HG03064 (cell line): ENCODE measurements at regions not wholly inside any gene's neighbourhood (a gene's known extent, or its start where the extent isn't known, plus 50 kb on each side); places are given as distances from the start of the nearest gene placed in this dataset.
"Not testable (repeated sequence)": the region's sequence is repeated elsewhere in the genome, so short reads cannot be mapped to it uniquely, and the experiment has no call there.

Experiments
- ATAC-seq: cut with Tn5 transposase; IDR thresholded peaks from one replicate; pipeline ENCODE4 v1.9.1; 2021; ENCODE audit warnings: low read depth; ENCODE audit not compliant: unreplicated experiment

DNA sequence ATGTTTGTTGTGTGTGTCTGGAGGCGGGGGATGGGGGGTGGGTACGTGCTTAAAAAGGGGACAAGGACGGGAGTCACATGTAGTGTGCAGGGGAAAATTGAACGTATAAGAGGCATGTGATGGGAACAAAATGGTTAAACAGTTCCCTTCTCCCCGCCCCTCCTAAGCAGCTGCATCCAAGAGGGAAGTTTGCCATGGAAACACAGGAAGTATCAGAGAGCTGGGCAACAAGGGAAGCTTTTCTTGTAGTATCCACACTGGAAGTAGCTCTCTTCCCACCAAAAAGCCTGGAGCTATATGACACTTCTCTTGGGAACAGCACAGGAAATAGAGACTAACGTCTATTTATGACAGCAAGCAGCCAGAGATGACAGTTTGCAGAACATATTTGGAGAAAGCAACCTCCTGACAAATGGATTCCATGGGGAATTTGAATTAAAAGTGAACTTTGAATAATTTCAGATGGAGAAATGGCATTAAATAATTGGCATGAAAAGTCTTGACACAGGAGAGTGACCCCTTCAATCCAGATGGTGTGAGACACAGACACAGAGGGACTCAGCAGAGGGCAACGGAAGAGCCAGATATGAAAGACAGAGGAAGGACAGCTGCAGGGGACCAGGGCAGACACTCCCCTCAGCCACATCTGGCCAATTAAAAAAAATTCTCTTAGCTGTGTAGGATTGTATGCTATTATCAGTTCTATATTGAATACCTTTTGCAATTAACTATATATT, 294.2 kb upstream of the TBL1XR1 start:
- no peak for ATAC-seq

DNA sequence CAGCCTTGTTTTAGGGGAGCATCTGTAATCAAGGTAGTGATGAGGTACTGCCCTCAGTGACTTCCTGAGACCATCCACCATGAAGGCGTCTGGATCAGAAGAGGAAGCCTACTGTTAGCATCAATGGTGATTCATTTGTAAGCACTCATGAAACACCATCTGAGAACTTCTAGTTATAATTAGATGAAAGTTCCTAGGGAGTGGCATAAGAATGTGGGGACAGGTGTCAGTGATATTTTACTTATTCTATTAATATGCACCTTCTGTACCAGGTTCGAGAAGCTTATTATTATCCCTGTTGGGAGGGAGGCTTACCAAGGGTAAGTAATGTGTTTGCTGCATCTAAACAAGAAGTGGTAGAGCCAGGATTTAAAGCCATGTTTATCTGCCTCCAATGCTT, 295.8 kb upstream of the TBL1XR1 start:
- no peak for ATAC-seq

DNA sequence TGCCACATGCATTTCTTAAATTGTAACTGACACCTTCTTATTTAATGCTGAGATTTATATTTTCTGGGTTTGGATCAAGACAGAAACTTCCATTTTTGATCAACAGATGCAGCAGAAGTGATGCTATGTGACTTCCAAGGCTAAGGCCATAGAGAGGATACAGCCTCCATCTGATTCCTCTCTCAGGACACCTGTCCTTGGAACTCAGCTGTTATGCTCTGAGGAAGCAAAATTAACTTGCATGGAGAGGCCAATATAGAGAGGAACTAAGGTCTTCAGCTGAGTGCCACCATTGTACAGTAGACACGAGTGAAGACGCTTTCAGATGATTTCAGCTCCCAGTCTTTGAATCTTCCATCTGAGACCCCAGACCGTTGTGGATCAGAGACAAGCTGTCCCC, 296.9 kb upstream of the TBL1XR1 start:
- ATAC-seq: no peak

DNA sequence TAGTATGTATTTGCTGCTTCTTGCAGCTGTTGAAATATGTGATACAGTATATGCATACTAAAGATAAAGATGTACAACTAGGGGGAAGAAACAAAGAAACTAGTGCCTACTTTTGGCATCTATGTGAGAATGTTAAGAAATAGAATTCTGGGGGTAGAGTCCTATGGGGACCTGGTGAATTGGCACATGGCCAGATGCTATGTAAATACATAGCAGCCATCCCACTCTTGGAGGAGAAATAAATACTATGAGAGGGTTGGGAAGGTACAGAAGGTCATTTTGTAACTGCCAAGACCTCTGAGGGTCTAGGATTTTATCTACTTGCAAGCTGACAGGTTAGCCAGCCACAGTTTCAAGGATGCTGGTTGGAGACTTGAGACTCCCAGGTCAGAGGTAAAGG, 298.3 kb upstream of the TBL1XR1 start:
- no peak for ATAC-seq

DNA sequence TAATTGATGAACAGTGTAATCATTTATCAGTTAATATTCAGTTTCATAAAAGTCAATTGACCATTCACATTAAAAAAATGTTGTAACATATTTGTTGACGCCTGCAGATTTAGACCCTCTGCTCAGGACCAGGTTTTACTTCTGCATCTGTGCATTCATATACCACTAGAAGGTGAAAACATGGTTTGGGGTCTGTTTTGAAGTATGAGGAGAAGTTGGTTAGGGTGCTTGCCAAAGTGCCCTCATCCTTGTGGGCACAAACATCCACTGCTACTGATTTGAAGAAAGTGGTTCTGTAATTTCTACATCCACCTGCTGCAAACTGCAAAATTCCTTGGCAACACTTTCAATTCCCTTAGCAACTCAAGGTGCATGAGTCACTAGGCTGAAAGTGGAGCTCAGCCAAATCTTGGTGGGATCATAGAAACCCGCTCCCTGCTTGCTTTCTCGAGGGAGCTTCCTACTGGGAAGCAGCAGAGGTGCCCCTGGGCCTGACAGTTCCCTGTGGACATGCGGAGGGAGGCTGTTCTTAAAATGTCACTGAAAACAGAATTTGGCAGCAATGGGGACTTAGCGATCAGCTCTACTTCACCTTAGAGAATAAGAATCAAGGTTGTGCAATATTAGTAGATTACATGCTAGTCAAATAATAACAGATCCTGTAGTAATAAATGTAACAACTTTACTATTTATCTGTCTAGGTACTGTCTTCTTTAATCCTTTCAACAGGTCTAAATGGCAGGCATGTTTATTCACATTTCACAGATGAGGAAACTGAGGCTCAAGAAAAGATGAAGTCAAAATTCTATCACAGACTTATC, 301.0 kb upstream of the TBL1XR1 start:
- ATAC-seq: no peak

DNA sequence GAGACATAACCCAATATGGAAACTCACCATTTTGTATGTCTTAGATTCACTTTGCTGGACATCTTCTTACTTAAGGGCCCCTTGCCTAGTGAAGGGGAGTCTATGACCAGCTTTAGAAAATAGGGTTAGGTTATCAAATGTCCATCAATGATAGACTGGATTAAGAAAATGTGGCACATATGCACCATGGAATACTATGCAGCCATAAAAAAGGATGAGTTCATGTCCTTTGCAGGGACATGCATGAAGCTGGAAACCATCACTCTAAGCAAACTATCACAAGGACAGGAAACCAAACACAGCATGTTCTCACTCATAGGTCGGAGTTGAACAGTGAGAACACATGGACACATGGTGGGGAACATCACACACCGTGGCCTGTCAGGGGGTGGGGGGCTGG, 301.8 kb upstream of the TBL1XR1 start:
- not testable (repeated sequence) for ATAC-seq

DNA sequence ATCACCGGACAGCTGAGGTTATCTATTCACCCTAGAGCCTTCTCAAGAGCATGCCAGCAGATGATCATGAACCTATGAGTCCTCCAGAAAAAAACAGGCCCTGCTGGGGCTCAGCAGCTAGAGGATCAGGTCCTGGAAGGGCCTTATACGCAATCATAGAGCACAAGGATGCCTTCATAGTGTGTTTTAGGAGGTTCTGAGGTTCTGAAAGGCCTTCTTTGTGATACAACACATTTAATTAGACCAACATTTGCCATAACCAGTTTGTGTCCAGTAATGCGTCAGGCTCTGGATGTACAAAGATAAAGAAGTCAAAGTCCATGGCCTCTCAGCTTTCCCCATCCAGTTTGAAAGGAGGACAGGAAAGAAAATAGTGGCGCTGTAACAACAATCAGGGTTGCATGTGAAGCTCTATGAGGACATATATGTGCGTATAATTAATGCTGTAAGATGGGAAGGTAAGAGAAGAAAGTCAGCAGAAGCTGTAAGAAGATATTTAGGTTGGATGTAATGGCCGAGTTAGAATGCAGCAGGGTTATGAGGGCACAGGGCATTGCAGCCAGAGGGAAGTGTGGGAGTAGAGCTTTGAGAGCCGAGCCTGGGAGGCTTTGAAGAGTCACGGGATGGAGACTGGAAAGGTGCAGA, 302.6 kb upstream of the TBL1XR1 start:
- no peak for ATAC-seq

DNA sequence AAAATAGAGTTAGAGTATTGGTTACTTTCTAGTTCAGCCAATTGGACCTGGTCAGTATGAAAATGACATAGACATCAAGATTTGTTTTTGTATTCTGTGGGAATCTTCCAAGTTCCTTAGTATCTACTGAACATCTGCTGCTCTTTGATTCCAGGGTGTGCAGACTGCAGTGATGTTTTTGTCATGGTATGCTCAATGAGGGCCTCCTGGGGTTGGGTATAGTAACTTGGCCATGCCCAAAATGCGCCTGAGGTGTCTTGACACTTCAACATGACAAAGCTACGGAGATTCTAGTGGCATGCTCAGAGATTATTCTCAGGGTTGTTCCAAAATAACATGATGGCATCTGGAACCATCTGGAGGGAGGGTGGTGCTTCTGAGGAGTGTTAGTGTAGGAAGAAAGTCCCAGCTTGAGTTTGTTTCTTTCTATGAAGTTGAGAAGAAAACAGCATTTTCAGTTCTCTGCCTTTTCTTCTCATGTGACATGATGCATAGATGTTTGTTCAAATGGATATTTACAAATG, 313.5 kb upstream of the TBL1XR1 start:
- no peak for ATAC-seq

DNA sequence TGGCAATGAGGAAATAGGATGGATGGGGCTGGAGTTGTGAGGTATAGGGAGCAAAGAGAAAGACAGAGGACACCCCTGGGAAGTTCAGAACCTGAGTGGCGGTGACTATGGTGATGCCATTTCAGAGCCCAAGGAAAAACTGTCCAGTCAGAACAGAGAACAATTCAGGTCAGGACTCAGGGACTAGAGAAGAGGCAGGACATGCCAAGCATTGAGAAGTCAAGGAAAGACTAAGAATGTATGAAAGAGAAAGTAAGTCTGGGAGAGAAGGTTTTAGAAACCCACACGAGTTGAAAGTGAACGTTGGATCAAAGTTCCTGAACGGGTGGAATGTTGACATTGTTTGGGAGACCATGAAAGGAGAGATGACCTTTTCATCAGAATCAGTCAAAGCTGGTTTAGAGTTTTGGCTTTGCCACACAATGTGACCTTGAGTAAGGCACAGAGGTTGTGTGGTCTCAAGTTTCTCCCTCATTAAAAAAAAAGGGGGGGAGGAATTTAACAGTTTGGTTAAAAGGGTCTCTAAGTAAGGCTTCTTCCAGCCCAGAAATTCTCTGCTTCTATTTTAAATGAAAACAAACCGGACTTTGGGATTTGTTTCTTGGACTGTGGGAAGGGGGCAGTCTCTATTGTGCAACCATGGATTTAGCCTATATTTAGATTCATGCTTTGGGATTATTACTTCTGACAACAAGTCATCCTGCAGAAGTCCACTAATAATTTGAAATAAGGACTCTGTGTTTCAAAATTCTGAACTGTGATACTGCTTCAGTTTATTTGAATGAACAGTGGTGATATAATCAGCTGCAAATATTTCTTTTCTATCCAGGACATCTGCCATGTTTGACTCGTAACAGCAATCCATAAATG, 315.9 kb upstream of the TBL1XR1 start:
- no peak for ATAC-seq

DNA sequence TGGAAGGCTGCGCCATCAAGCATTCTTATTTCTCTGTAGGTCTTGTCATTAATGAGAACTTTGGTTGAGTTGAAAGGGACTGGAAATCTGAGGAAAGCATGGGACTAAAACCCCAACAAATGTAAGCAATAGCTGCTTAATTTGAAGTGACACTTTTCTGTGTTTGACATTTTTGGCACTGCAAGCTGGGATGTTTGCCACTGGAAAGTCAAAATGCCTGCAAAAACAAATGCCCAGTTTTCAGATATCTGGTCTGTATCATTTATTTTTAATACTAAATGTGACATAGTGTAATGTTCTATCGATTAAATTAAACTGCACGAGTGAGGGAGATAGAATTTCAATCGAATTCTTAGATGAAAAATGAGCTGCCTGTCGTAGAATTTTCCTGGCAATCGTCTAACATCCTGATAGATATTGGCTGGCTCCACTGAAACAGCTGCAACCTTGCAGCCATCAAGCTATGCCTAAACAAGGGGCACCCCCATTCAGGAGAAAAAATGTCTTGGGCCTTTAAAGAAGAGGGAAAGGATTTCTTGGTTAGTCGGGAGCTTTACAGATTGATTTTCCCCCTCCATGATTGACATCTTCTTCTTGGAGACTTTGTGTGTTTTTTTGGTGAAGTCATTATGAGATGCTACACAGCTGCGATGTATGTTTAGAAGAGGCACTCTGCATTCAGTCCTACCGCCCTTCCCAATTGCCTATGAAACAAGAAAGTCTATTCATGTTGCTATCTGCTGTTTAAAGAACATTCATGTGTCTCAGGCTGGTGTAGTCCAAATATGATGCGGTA, 316.7 kb upstream of the TBL1XR1 start:
- no peak for ATAC-seq

DNA sequence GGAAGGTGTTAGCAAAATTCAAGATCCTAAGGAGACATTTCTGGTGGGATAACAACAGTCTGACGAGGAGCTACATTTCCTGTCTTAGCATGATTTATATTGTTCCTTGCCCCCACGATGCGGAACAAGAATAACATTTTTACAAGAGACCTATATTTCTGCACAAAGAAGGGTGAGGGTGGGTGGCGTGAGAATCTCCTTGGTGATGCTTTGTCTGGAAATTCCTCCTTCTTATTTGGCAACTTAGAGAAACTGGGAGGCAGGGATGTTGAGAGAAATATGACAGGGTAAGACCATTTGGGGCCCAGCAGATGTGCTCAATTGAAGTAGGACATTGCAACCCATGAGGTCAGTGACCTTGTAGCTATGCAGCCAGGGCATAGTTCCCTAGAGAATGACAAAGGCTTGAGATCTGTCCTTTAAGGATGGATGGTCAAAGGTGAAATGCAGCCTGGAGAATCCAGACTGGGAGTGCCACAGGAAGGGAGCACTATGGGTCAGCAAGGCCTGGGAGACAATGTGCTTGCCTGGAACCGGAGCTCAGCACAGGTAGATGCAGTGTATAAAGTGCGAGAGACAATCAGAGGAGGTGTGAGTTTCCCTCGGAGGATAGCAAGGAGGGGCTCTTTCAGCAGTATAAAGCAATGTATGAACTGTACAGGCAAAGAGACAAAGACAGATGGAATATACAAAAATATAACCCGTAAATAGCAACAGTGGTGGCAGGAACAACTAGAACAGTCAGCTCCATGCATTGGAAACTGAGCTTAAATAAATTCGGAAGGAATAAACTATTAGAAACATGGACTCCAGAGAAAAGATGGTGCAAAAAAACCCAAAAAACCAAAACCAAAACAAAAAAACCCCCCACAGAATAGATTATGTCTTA, 317.6 kb upstream of the TBL1XR1 start:
- ATAC-seq: no peak

DNA sequence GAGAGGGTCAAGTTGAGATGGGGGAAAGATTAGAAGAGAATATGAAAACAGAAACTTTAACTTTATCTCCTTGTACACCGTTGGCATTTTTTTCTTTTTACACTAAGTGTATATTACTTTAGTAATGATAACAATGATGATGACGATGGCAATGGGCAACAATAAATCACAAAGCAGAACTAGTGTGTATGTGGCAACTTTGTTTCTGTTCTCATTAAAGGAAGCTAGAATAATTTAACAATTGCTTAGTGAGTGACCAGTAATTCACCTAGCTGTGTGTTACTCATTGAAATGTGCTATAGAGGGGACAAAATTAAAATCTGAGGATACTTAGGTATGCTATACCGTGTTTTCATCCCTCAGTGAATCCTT, 318.5 kb upstream of the TBL1XR1 start:
- ATAC-seq: no peak

DNA sequence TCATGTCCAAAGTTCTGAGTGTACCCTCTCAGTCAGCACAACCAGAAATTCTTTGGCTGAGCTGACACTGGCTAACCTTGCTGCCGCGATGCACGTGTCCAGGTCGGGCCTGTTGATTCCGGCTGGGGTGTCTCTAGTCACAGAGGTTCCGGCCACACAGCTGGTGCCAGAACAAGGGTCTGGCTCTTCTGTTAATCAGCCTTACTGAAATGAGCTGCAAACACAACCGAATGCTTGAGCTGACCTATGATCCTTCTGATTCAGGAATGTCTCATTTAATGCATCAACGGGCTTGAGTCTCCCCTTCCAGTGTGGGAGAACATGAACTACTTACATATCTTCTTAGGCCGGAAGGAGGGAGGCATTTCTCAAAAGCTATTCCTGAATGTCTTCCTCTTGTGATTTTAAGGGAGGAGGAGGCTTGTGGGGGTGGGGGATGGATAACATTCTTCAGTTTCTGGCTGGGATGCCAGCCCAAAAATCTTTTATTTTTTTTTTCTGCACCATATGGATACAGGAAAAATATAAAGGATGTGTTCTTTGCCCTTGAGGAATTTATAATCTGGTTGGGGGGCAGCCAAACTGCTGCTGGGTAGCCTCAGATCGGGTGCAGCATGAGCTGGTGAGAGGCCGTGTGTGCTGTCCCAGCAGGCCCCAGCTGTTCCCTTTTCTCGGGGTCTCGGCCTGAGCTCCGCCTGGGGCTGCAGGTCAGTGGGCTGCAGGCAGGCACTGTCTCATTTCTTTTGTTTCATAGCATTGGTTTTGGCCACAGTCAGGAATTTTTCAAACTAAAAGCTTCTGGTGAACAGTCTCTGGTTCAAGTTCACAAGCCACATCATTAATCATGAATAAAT, 319.1 kb upstream of the TBL1XR1 start:
- no peak for ATAC-seq

DNA sequence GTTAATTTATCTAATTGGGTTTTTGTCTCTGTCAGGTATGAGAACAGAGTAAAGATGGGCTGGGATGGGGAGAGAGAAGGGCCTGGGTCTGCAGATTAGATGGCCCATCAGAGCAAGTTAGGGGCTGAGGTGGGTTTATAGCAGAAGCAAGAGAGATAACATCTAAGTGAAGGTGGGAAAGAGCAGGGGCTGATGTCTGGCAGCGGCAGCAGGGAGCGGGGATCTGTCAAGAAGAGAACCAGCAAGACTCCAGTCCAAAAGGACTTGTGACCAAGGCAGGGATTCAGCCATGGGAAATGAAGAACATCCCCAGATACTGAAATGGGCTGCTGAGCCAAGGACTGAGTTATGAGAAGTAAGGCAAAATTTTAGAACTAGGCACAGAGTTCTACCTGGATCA, 320.6 kb upstream of the TBL1XR1 start:
- no peak for ATAC-seq

DNA sequence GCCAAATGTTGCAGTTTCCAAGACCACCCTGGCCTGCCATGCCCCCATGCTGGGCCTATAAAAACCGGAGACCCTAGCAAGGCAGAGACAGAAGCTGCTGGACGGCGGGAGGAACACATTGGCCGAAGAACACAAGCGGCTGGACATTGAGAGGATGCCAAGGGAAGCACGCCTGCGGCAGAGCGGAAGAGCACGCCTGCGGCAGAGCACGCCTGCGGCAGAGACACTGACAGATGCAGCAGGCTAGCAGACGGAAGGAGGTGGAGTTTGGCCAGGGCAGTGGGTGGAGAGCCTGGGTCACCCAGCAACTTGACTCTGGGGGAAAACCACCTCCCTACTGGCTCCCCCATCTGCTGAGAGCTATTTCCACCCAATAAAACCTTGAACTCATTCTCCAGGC, 322.3 kb upstream of the TBL1XR1 start:
- ATAC-seq: no peak

DNA sequence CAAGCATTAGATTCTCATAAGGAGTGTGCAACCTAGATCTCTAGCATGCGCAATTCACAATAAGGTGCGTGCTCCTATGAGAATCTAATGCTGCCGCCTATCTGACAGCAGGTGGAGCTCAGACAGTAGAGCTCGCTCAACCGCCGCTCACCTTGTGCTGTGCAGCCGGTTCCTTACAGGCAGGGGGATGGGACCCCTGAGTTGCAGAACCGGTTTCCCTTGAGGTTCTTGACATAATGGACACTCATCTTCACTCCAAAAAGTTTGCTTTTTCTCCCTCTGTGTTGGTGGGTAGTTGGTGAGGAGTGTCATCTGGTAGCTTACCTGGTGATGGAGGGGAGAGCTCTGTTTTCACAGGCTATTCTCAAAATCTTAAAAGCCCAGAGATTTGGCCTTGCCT, 324.0 kb upstream of the TBL1XR1 start:
- no peak for ATAC-seq

DNA sequence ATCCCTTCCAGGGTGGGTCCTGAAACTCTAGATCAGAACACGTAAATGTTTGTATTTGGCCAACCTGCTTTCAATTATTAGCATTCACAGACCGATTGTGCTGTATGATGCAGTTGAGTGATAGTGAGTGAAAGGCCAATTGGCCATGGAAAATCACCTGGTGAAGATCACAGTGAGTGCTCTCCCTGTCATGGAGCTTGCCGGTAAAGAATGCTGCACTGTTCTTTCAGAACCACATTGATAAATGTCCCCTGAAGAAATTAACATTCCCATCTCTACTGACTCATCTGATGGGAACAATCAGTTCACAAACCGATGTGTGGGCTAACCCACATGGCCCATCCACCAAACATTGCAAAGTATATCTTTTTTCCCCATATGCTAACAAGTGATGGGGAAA, 324.8 kb upstream of the TBL1XR1 start:
- ATAC-seq: no peak
